ENCODE measurements at regions not wholly inside any gene's neighbourhood (a gene's known extent, or its start where the extent isn't known, plus 50 kb on each side); places are given as distances from the start of the nearest gene placed in this dataset.

GRCh38 chr13:89967701-89968100 lies 1379.8 kb upstream of the MIR17HG start:
- TF ChIP-seq POLR2A (IDR thresholded peaks at IDR 0.05; ENCODE audit: low read length) (no peak), CTCF (IDR thresholded peaks at IDR 0.05) (no peak), JUNB (IDR thresholded peaks at IDR 0.05) (no peak), ESRRA (IDR thresholded peaks at IDR 0.05; ENCODE audit: borderline replicate concordance, low read length) (no peak), POLR2AphosphoS2 (conservative IDR thresholded peaks at IDR 0.05; ENCODE audit: low read length) (no peak), SMC3 (IDR thresholded peaks at IDR 0.05) (no peak), CHD4 (IDR thresholded peaks at IDR 0.05; ENCODE audit: borderline replicate concordance) (no peak)
